Colonic mucosa (tissue), 4 donors: ENCODE measurements at regions not wholly inside any gene's neighbourhood (a gene's known extent, or its start where the extent isn't known, plus 50 kb on each side); places are given as distances from the start of the nearest gene placed in this dataset.
"Not testable (repeated sequence)": the region's sequence is repeated elsewhere in the genome, so short reads cannot be mapped to it uniquely, and the experiment has no call there.

Experiments
- DNase-seq: peaks from one replicate; pipeline ENCODE4 v3.0.0-alpha.2; 2020
- H3K27ac ChIP-seq: fragments of 200-600 bp; one replicate; pipeline ENCODE4 v1.8.0; 2021
- H3K27me3 ChIP-seq: fragments of 200-600 bp; one replicate; pipeline ENCODE4 v1.8.0; 2021
- H3K36me3 ChIP-seq: fragments of 200-600 bp; one replicate; pipeline ENCODE4 v1.8.0; 2021
- H3K4me1 ChIP-seq: fragments of 200-600 bp; one replicate; pipeline ENCODE4 v1.8.0; 2021; ENCODE audit warnings: mild to moderate bottlenecking
- H3K4me3 ChIP-seq: fragments of 200-600 bp; one replicate; pipeline ENCODE4 v1.8.0; 2021
- H3K9ac ChIP-seq, 2 donors: one replicate each; pipeline ENCODE4 v1.7.0; 2013; ENCODE audit warnings: control low read depth in 2 of 2, low read depth in 2 of 2, low read length in 2 of 2
- H3K9me3 ChIP-seq: fragments of 200-600 bp; one replicate; pipeline ENCODE4 v1.8.0; 2021
- intact Hi-C: fragments of 100-400 bp; cut with DNase I; formaldehyde crosslinking; loops from one replicate; pipeline ENCODE4 v1.14.1; 2022
- TF ChIP-seq, protein P1 (sequence below): fragments of 200-600 bp; IDR thresholded peaks from one replicate; pipeline ENCODE4 v1.8.0; 2022; ENCODE audit warnings: antibody characterized with exemption, mild to moderate bottlenecking
- donor health status: healthy.
- donor health status: DM: no; HTN: no; CAD: no.
- donor health status: DM: no; HTN: no; CAD: no.

DNA sequence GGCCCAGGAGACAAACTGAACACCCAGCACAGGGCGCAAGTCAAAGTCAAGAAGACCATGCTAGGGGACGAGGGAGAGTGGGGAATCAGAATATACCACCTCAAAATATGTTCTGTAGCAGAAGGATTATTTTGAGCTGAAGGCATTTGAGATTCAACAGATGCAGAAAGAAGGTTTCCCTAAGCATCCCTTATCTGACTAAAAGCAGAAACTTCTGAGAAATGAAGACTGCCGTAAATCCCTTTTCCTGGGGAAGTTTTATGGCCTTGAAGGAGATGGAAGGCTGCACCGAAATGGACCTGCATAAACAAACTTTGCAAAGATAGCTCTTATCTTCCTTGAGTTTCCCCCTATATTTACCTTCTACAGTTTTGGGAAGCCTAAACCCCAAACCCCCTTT lies 72.8 kb downstream of the PTTG1 start:
- no peak overlapping the region for H3K4me3 ChIP-seq
- no peak for DNase-seq
- no peak overlapping the region for H3K9ac ChIP-seq
- no peaks in the 10 kb centered on the region for H3K27me3 ChIP-seq
- TF ChIP-seq, protein P1, sequence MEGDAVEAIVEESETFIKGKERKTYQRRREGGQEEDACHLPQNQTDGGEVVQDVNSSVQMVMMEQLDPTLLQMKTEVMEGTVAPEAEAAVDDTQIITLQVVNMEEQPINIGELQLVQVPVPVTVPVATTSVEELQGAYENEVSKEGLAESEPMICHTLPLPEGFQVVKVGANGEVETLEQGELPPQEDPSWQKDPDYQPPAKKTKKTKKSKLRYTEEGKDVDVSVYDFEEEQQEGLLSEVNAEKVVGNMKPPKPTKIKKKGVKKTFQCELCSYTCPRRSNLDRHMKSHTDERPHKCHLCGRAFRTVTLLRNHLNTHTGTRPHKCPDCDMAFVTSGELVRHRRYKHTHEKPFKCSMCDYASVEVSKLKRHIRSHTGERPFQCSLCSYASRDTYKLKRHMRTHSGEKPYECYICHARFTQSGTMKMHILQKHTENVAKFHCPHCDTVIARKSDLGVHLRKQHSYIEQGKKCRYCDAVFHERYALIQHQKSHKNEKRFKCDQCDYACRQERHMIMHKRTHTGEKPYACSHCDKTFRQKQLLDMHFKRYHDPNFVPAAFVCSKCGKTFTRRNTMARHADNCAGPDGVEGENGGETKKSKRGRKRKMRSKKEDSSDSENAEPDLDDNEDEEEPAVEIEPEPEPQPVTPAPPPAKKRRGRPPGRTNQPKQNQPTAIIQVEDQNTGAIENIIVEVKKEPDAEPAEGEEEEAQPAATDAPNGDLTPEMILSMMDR = no peak
- no peaks in the 10 kb centered on the region for H3K4me1 ChIP-seq
- no peaks in the 10 kb centered on the region for H3K36me3 ChIP-seq
- H3K27ac ChIP-seq = no peak overlapping the region
- H3K9me3 ChIP-seq = no peaks in the 10 kb centered on the region
- intact Hi-C loops = no loop called here

- no peak overlapping the region for H3K9ac ChIP-seq
- no peak overlapping the region for H3K27ac ChIP-seq
- H3K4me3 ChIP-seq = no peak overlapping the region
- intact Hi-C loops = no loop called here
- no peaks in the 10 kb centered on the region for H3K4me1 ChIP-seq
- no peaks in the 10 kb centered on the region for H3K36me3 ChIP-seq
- TF ChIP-seq, protein P1 = no peak
- H3K27me3 ChIP-seq = no peaks in the 10 kb centered on the region
- H3K9me3 ChIP-seq = no peaks in the 10 kb centered on the region
- no peak for DNase-seq
Observed at GRCh38 chr5:160496334-160496733, 74.7 kb downstream of the PTTG1 start.

- DNase-seq = no peak
- Histone ChIP-seq H3K9me3 (no peaks in the 10 kb centered on the region), H3K4me1 (no peaks in the 10 kb centered on the region), H3K36me3 (no peaks in the 10 kb centered on the region), H3K27me3 (no peaks in the 10 kb centered on the region), H3K27ac (no peak overlapping the region), H3K4me3 (no peak overlapping the region), H3K9ac (no peak overlapping the region)
- intact Hi-C loops = no loop called here
- TF ChIP-seq, protein P1 = no peak
Observed at GRCh38 chr5:160496784-160497183, 75.1 kb downstream of the PTTG1 start.

DNA sequence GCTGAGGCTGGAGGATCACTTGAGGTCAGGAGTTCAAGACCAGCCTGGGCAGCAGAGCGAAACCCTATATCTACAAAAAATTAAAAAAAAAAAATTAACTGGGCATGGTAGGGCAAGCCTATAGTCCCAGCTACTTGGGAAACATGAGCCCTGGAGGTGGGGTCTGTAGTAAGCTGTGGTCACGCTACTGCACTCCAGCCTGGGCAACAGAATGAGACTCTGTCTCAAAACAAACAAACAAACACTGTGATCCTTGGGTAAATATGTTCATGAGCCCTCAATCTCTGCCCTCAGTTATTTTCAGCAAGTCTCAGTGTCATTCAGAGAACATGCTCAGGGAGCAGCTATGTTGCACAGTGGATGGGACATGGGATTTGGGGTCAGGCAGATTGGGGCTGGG lies 76.2 kb downstream of the PTTG1 start:
- H3K9me3 ChIP-seq = no peaks in the 10 kb centered on the region
- DNase-seq = no peak
- no peak overlapping the region for H3K9ac ChIP-seq
- TF ChIP-seq, protein P1 = no peak
- intact Hi-C loops = no loop called here
- H3K27me3 ChIP-seq = no peaks in the 10 kb centered on the region
- no peak overlapping the region for H3K4me3 ChIP-seq
- no peak overlapping the region for H3K27ac ChIP-seq
- no peaks in the 10 kb centered on the region for H3K4me1 ChIP-seq
- no peaks in the 10 kb centered on the region for H3K36me3 ChIP-seq

- H3K4me1 ChIP-seq, H3K9me3 ChIP-seq, H3K27me3 ChIP-seq, H3K36me3 ChIP-seq, H3K27ac ChIP-seq, H3K9ac ChIP-seq, DNase-seq, intact Hi-C loops, H3K4me3 ChIP-seq: not testable (repeated sequence)
Observed at GRCh38 chr5:160498441-160499043, 76.9 kb downstream of the PTTG1 start.
